HEK293 (cell line): ENCODE measurements at regions not wholly inside any gene's neighbourhood (a gene's known extent, or its start where the extent isn't known, plus 50 kb on each side); places are given as distances from the start of the nearest gene placed in this dataset.

Source experiments
- CTCF ChIA-PET: fragments of 350-600 bp; formaldehyde crosslinking; extraction: SDS; loops from one replicate; lab custom pipeline; 2021; ENCODE audit warnings: antibody characterized with exemption; lab: Yijun Ruan, JAX
- POLR2A ChIA-PET: fragments of 300-600 bp; formaldehyde crosslinking; extraction: SDS; loops from one replicate; lab custom pipeline; 2020; ENCODE audit warnings: antibody characterized with exemption, inconsistent platforms; lab: Yijun Ruan, JAX
- H3K27ac ChIP-seq: fragments of 200-500 bp; sonication (Bioruptor generic); 2 replicates; pipeline ENCODE4 v1.5.1; 2014; ENCODE audit warnings: low read depth, low read length, control low read depth, inconsistent platforms; ENCODE audit errors: extremely low read depth
- H3K36me3 ChIP-seq, 2 experiments: fragments of 200-500 bp in 1 of 2; sonication (Bioruptor generic) in 1 of 2; 1 replicate in 1 of 2; 2 replicates in 1 of 2; pipeline ENCODE4 v1.5.1; 2014 to 2017; ENCODE audit warnings: inconsistent platforms in 2 of 2, low read length in 2 of 2; ENCODE audit not compliant: control insufficient read depth in 2 of 2, insufficient read depth in 1 of 2
- H3K4me1 ChIP-seq: fragments of 200-500 bp; sonication (Bioruptor generic); 2 replicates; pipeline ENCODE4 v1.5.1; 2014; ENCODE audit warnings: mild to moderate bottlenecking, low read length, inconsistent platforms; ENCODE audit not compliant: control insufficient read depth, insufficient read depth
- H3K4me3 ChIP-seq: 2 replicates; pipeline ENCODE4 v1.5.1; 2011; ENCODE audit warnings: low read depth, mild to moderate bottlenecking, control low read depth, low read length, moderate library complexity
- H3K9me3 ChIP-seq: fragments of 200-500 bp; sonication (Bioruptor generic); 2 replicates; pipeline ENCODE4 v1.5.1; 2014; ENCODE audit warnings: low read depth, low read length, inconsistent platforms; ENCODE audit not compliant: control insufficient read depth, insufficient read depth
- HOXA7 ChIP-seq: sonication (generic); formaldehyde crosslinking; IDR thresholded peaks from 2 replicates; pipeline ENCODE4 v1.8.1; 2022; ENCODE audit warnings: missing genetic modification reagents, borderline replicate concordance
- OSR2 ChIP-seq: fragments of 450-650 bp; formaldehyde crosslinking; IDR thresholded peaks from 2 replicates; pipeline ENCODE4 v1.5.1; 2016; ENCODE audit warnings: missing biosample characterization, missing genetic modification characterization
- SETDB1 ChIP-seq: IDR thresholded peaks from one replicate; pipeline ENCODE4 v1.6.1; 2017; ENCODE audit warnings: mild to moderate bottlenecking, low read length, moderate library complexity, mixed read lengths; ENCODE audit not compliant: insufficient read length
- ZBTB44 ChIP-seq: fragments of 450-650 bp; IDR thresholded peaks from 2 replicates; pipeline ENCODE4 v1.5.1; 2018; ENCODE audit warnings: missing biosample characterization, mild to moderate bottlenecking, missing genetic modification characterization
- ZBTB49 ChIP-seq: fragments of 450-650 bp; formaldehyde crosslinking; IDR thresholded peaks from 2 replicates; pipeline ENCODE4 v1.5.1; 2016; ENCODE audit warnings: missing biosample characterization, missing genetic modification characterization, low read depth
- ZBTB6 ChIP-seq: fragments of 450-650 bp; formaldehyde crosslinking; IDR thresholded peaks from 2 replicates; pipeline ENCODE4 v1.5.1; 2017; ENCODE audit warnings: missing biosample characterization, missing genetic modification characterization
- ZFHX2 ChIP-seq: fragments of 450-650 bp; formaldehyde crosslinking; conservative IDR thresholded peaks from 2 replicates; pipeline ENCODE4 v1.5.1; 2016; ENCODE audit warnings: missing biosample characterization, missing genetic modification characterization
- ZNF239 ChIP-seq: fragments of 450-650 bp; formaldehyde crosslinking; IDR thresholded peaks from 2 replicates; pipeline ENCODE4 v1.5.1; 2016; ENCODE audit warnings: missing biosample characterization, missing genetic modification characterization
- ZNF274 ChIP-seq, 2 experiments: fragments of 200-500 bp in 1 of 2; fragments of 450-650 bp in 1 of 2; sonication (Bioruptor generic) in 1 of 2; formaldehyde crosslinking in 1 of 2; IDR thresholded peaks; 2 replicates each; pipeline versions ENCODE4 v1.5.1 to v1.6.1; 2014 to 2016; ENCODE audit warnings: borderline replicate concordance in 1 of 2, inconsistent platforms in 1 of 2, low read length in 1 of 2, missing biosample characterization in 1 of 2, missing genetic modification characterization in 1 of 2
- ZNF292 ChIP-seq: fragments of 450-650 bp; formaldehyde crosslinking; IDR thresholded peaks from 2 replicates; pipeline ENCODE4 v1.5.1; 2016; ENCODE audit warnings: low read depth, missing biosample characterization, missing genetic modification characterization, borderline replicate concordance
- ZNF335 ChIP-seq: fragments of 450-650 bp; formaldehyde crosslinking; conservative IDR thresholded peaks from 2 replicates; pipeline ENCODE4 v1.5.1; 2016; ENCODE audit warnings: missing biosample characterization, missing genetic modification characterization
- ZNF362 ChIP-seq: fragments of 450-650 bp; formaldehyde crosslinking; IDR thresholded peaks from 2 replicates; pipeline ENCODE4 v1.5.1; 2016; ENCODE audit warnings: missing biosample characterization, missing genetic modification characterization
- ZNF366 ChIP-seq: fragments of 450-650 bp; formaldehyde crosslinking; conservative IDR thresholded peaks from 2 replicates; pipeline ENCODE4 v1.5.1; 2016; ENCODE audit warnings: missing biosample characterization, missing genetic modification characterization
- ZNF544 ChIP-seq: fragments of 450-650 bp; formaldehyde crosslinking; IDR thresholded peaks from 2 replicates; pipeline ENCODE4 v1.5.0; 2017; ENCODE audit warnings: missing biosample characterization, missing genetic modification characterization
- ZNF585B ChIP-seq: fragments of 450-650 bp; formaldehyde crosslinking; IDR thresholded peaks from 2 replicates; pipeline ENCODE4 v1.5.1; 2016; ENCODE audit warnings: missing biosample characterization, missing genetic modification characterization
- ZNF600 ChIP-seq: fragments of 450-650 bp; formaldehyde crosslinking; IDR thresholded peaks from 2 replicates; pipeline ENCODE4 v1.5.1; 2016; ENCODE audit warnings: missing biosample characterization, missing genetic modification characterization
- ZNF624 ChIP-seq: fragments of 450-650 bp; formaldehyde crosslinking; IDR thresholded peaks from 2 replicates; pipeline ENCODE4 v1.5.1; 2017; ENCODE audit warnings: missing biosample characterization, missing genetic modification characterization
- ZNF645 ChIP-seq: fragments of 450-650 bp; formaldehyde crosslinking; IDR thresholded peaks from 2 replicates; pipeline ENCODE4; 2016; ENCODE audit warnings: missing biosample characterization, missing genetic modification characterization
- ZNF692 ChIP-seq: fragments of 450-650 bp; formaldehyde crosslinking; IDR thresholded peaks from 2 replicates; pipeline ENCODE4 v1.5.1; 2016; ENCODE audit warnings: missing biosample characterization, missing genetic modification characterization

- CTCF ChIA-PET: no interaction called here
Observed at GRCh38 chr7:17608114-17608833, 309.8 kb downstream of the AHR start.

GRCh38 chr7:17611611-17612010 lies 313.2 kb downstream of the AHR start:
- H3K9me3 ChIP-seq: no peaks in the 10 kb centered on the region
- TF ChIP-seq ZNF585B (tag by site-specific recombination) (no peak), ZNF544 (tag by site-specific recombination) (no peak), ZNF292 (no peak), ZBTB44 (tag by site-specific recombination) (no peak), OSR2 (tag by site-specific recombination) (no peak)
- TF ChIP-seq, all 188 proteins: peak for 0
- Histone ChIP-seq H3K27ac (no peak overlapping the region), H3K36me3 (no peaks in the 10 kb centered on the region), H3K4me1 (no peaks in the 10 kb centered on the region), H3K4me3 (no peak overlapping the region)
- CTCF ChIA-PET: no interaction called here
- POLR2A ChIA-PET: no interaction called here

More at GRCh38 chr7:17608114-17608833, 309.8 kb downstream of the AHR start:
- Histone ChIP-seq H3K4me3 (no peak overlapping the region), H3K9me3 (no peaks in the 10 kb centered on the region), H3K4me1 (no peaks in the 10 kb centered on the region)
- POLR2A ChIA-PET: interaction anchor here (0.7 kb wide), 1 partner anchor 375 kb away, joined by 6 read pairs; no protein-coding TSS in a partner anchor
- TF ChIP-seq ZNF366: peak; percentile 40; the same call in 1 of the 2 replicates
- TF ChIP-seq ZNF362: peak; percentile 62; the same call in 1 of the 2 replicates
- TF ChIP-seq ZFHX2 (tag by site-specific recombination): 0 out of 2 replicates have a peak, but pooled peaks have one; percentile 28
- no peak for TF ChIP-seq SETDB1
- TF ChIP-seq, all 188 proteins: peak for 3
- Histone ChIP-seq H3K27ac (no peak overlapping the region), H3K36me3 (no peaks in the 10 kb centered on the region)

- Histone ChIP-seq H3K36me3 (no peaks in the 10 kb centered on the region), H3K4me3 (no peak overlapping the region), H3K9me3 (no peaks in the 10 kb centered on the region), H3K27ac (no peak overlapping the region), H3K4me1 (no peaks in the 10 kb centered on the region)
- ChIA-PET POLR2A (no interaction called here), CTCF (interaction anchor here (0.6 to 1.1 kb wide), 3 partner anchors 28 to 36 kb away, joined by 3 read pairs; no protein-coding TSS in a partner anchor)
- no peak for TF ChIP-seq ZBTB6 (tag by site-specific recombination)
- no peak for TF ChIP-seq ZNF335 (tag by site-specific recombination)
- TF ChIP-seq ZNF600 (tag by site-specific recombination): no peak
- TF ChIP-seq ZNF692 (tag by site-specific recombination): no peak
- TF ChIP-seq ZNF239 (tag by site-specific recombination): no peak
- TF ChIP-seq ZBTB49 (tag by site-specific recombination): no peak
- TF ChIP-seq HOXA7: no peak
- TF ChIP-seq ZNF645 (tag by site-specific recombination): no peak
- TF ChIP-seq ZNF274 (IDR thresholded peaks at IDR 0.05; ENCODE audit: low read length): no peak
- no peak for TF ChIP-seq ZNF274 (tag by site-specific recombination; IDR thresholded peaks at IDR 0.05; ENCODE audit: borderline replicate concordance)
- no peak for TF ChIP-seq ZNF624 (tag by site-specific recombination)
Observed at GRCh38 chr7:17613338-17614041, 315.0 kb downstream of the AHR start.
